Ramos (cell line): ENCODE measurements at regions not wholly inside any gene's neighbourhood (a gene's known extent, or its start where the extent isn't known, plus 50 kb on each side); places are given as distances from the start of the nearest gene placed in this dataset.

Experiments
- in situ Hi-C: fragments of 300-500 bp; cut with MboI; formaldehyde crosslinking; loops from one replicate; pipeline ENCODE4 v1.14.3; 2022; ENCODE audit warnings: low sequenced_read_pairs; ENCODE audit not compliant: unreplicated experiment

GRCh38 chr2:4427083-4427482 lies 723.7 kb downstream of the DCDC2C start:
- in situ Hi-C loops, result no loop called here

GRCh38 chr2:4445821-4446220 lies 742.4 kb downstream of the DCDC2C start:
- in situ Hi-C loops, result no loop called here

GRCh38 chr2:4454907-4455306 lies 751.5 kb downstream of the DCDC2C start:
- in situ Hi-C loops, result no loop called here

- in situ Hi-C loops, result no loop called here
Observed at GRCh38 chr2:4455486-4456155, 752.2 kb downstream of the DCDC2C start.

- in situ Hi-C loops, result no loop called here
Observed at GRCh38 chr2:4464634-4465266, 761.4 kb downstream of the DCDC2C start.

GRCh38 chr2:4465671-4466070 lies 762.3 kb downstream of the DCDC2C start:
- in situ Hi-C loops, result no loop called here

- in situ Hi-C loops, result no loop called here
Observed at GRCh38 chr2:4475618-4476017, 772.2 kb downstream of the DCDC2C start.

GRCh38 chr2:4483050-4483449 lies 779.7 kb downstream of the DCDC2C start:
- in situ Hi-C loops, result no loop called here

- in situ Hi-C loops, result no loop called here
Observed at GRCh38 chr2:4486971-4487370, 783.6 kb downstream of the DCDC2C start.

- in situ Hi-C loops, result no loop called here
Observed at GRCh38 chr2:4499316-4500030, 796.1 kb downstream of the DCDC2C start.

- in situ Hi-C loops, result no loop called here
Observed at GRCh38 chr2:4501525-4501924, 798.1 kb downstream of the DCDC2C start.

- in situ Hi-C loops, result no loop called here
Observed at GRCh38 chr2:4502230-4502843, 799.0 kb downstream of the DCDC2C start.

GRCh38 chr2:4507661-4508060 lies 804.3 kb downstream of the DCDC2C start:
- in situ Hi-C loops, result no loop called here

GRCh38 chr2:4515871-4516761 lies 812.7 kb downstream of the DCDC2C start:
- in situ Hi-C loops, result no loop called here

GRCh38 chr2:4518596-4518995 lies 815.2 kb downstream of the DCDC2C start:
- in situ Hi-C loops, result no loop called here

GRCh38 chr2:4522498-4523421 lies 819.4 kb downstream of the DCDC2C start:
- in situ Hi-C loops, result no loop called here

GRCh38 chr2:4527416-4527815 lies 824.0 kb downstream of the DCDC2C start:
- in situ Hi-C loops, result no loop called here

- in situ Hi-C loops, result no loop called here
Observed at GRCh38 chr2:4528246-4528645, 824.9 kb downstream of the DCDC2C start.

GRCh38 chr2:4528773-4529172 lies 825.4 kb downstream of the DCDC2C start:
- in situ Hi-C loops, result no loop called here
